Gastroesophageal sphincter (tissue), 3 donors: ENCODE measurements at regions not wholly inside any gene's neighbourhood (a gene's known extent, or its start where the extent isn't known, plus 50 kb on each side); places are given as distances from the start of the nearest gene placed in this dataset.

Experiments used
- POLR2A ChIP-seq, 2 donors: fragments of 450-650 bp; IDR thresholded peaks; one replicate each; pipeline ENCODE4 v1.6.1; 2017; ENCODE audit warnings: antibody characterized with exemption in 2 of 2, mild to moderate bottlenecking in 2 of 2, moderate library complexity in 1 of 2
- TF ChIP-seq, protein P1 (sequence below), 4 experiments: fragments of 200-600 bp in 2 of 4; fragments of 450-650 bp in 2 of 4; sonication (generic) in 1 of 4; IDR thresholded peaks; one replicate each; pipeline ENCODE4 v1.5.1; 2017 to 2019; ENCODE audit warnings: antibody characterized with exemption in 4 of 4, mild to moderate bottlenecking in 2 of 4, moderate library complexity in 2 of 4

DNA sequence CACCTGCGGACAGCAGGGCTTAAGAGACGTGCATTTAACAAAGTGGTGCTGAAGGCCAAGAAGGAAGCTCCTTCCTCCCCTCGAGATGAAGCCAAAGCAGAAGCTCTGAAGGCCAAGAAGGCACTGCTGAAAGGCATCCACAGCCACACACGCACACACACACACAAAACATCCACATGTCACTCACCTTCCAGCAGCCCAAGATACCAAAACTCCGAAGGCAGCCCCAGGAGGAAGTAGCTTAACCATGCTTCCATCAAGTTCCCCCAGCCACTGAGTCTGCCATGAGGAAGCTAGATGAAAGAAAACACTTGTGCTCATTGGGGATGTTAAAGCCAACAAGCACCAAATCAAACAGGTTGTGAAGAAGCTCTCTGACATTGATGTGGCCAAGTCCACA is 175.7 kb upstream of the POU3F3 start:
- no peak for TF ChIP-seq POLR2A (IDR thresholded peaks at IDR 0.05)
- TF ChIP-seq, protein P1, sequence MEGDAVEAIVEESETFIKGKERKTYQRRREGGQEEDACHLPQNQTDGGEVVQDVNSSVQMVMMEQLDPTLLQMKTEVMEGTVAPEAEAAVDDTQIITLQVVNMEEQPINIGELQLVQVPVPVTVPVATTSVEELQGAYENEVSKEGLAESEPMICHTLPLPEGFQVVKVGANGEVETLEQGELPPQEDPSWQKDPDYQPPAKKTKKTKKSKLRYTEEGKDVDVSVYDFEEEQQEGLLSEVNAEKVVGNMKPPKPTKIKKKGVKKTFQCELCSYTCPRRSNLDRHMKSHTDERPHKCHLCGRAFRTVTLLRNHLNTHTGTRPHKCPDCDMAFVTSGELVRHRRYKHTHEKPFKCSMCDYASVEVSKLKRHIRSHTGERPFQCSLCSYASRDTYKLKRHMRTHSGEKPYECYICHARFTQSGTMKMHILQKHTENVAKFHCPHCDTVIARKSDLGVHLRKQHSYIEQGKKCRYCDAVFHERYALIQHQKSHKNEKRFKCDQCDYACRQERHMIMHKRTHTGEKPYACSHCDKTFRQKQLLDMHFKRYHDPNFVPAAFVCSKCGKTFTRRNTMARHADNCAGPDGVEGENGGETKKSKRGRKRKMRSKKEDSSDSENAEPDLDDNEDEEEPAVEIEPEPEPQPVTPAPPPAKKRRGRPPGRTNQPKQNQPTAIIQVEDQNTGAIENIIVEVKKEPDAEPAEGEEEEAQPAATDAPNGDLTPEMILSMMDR (IDR thresholded peaks at IDR 0.05): no peak
